GM12878 (cell line): ENCODE measurements at regions not wholly inside any gene's neighbourhood (a gene's known extent, or its start where the extent isn't known, plus 50 kb on each side); places are given as distances from the start of the nearest gene placed in this dataset.

Experiments used
- ATAC-seq: fragments of 200-7000 bp; cut with Tn5 transposase; 3 replicates; pipeline ENCODE4 v1.9.1; 2020; ENCODE audit warnings: mild to moderate bottlenecking, moderate library complexity
- BruUV-seq: library from RNA; stranded (reverse); fragments of 400-500 nt; replicated peaks from 2 replicates; lab custom pipeline; 2021; lab: Mats Ljungman, UMichigan
- CTCF ChIA-PET: fragments of 300-600 bp; sonication (Branson Sonifier 250); formaldehyde crosslinking; extraction: SDS; loops from one replicate; lab custom pipeline; 2021; ENCODE audit warnings: inconsistent platforms; lab: Yijun Ruan, JAX
- POLR2A ChIA-PET: fragments of 350-600 bp; formaldehyde crosslinking; extraction: SDS; loops from one replicate; lab custom pipeline; 2021; ENCODE audit warnings: inconsistent platforms; lab: Charles Lee
- RAD21 ChIA-PET: fragments of 300-600 bp; sonication (Branson Sonifier 250); formaldehyde crosslinking; loops from one replicate; lab custom pipeline; 2023; ENCODE audit warnings: antibody characterized with exemption; ENCODE audit not compliant: unreplicated experiment; lab: Charles Lee
- SMC1A ChIA-PET: fragments of 300-600 bp; sonication (Branson Sonifier 250); formaldehyde crosslinking; loops from one replicate; lab custom pipeline; 2023; ENCODE audit not compliant: unreplicated experiment, uncharacterized antibody; lab: Charles Lee
- DNase-seq: peaks from one replicate; pipeline ENCODE4 v3.0.0-alpha.2; 2011; ENCODE audit warnings: low read depth, low spot score
- FAIRE-seq: peaks from 3 replicates; lab custom pipeline; 2011; peaks lifted over from hg19 to GRCh38; lab: Jason Lieb, UNC
- H2AFZ ChIP-seq: 2 replicates; pipeline ENCODE4 v1.6.0; 2011; ENCODE audit warnings: low read depth, low read length, control low read depth; ENCODE audit not compliant: control insufficient read depth
- H3K27ac ChIP-seq: 2 replicates; pipeline ENCODE4 v1.5.1; 2011; ENCODE audit warnings: control low read depth; ENCODE audit not compliant: control insufficient read depth, insufficient read depth
- H3K27me3 ChIP-seq, 2 experiments: replicated peaks in 1 of 2; 2 replicates each; pipeline versions ENCODE4 v1.6.0 to v1.6.1; 2011; ENCODE audit warnings: low read length in 1 of 2; ENCODE audit not compliant: control insufficient read depth in 2 of 2, insufficient read depth in 2 of 2
- H3K36me3 ChIP-seq, 2 experiments: 2 replicates each; pipeline ENCODE4 v1.5.1; 2011; ENCODE audit warnings: low read length in 1 of 2; ENCODE audit not compliant: control insufficient read depth in 2 of 2, insufficient read depth in 2 of 2
- H3K4me1 ChIP-seq: 2 replicates; pipeline ENCODE4 v1.6.1; 2011; ENCODE audit warnings: mild to moderate bottlenecking, low read length, moderate library complexity, mixed read lengths; ENCODE audit not compliant: control insufficient read depth, insufficient read depth
- H3K4me2 ChIP-seq: 2 replicates; pipeline ENCODE4 v1.6.0; 2011; ENCODE audit warnings: control low read depth; ENCODE audit not compliant: control insufficient read depth, insufficient read depth
- H3K4me3 ChIP-seq: fragments of 200-600 bp; sonication (generic); 2 replicates; pipeline ENCODE4 v1.5.1; 2016
- H3K79me2 ChIP-seq: 2 replicates; pipeline ENCODE4 v1.6.0; 2011; ENCODE audit warnings: low read length; ENCODE audit not compliant: control insufficient read depth, insufficient read depth
- H3K9ac ChIP-seq: 2 replicates; pipeline ENCODE4 v1.8.0; 2011; ENCODE audit warnings: low read length, control low read depth, mixed read lengths; ENCODE audit not compliant: control insufficient read depth, insufficient read depth
- H3K9me3 ChIP-seq: replicated peaks from 3 replicates; pipeline ENCODE4 v1.5.1; 2011; ENCODE audit warnings: mild to moderate bottlenecking, low read length; ENCODE audit not compliant: control insufficient read depth, insufficient read depth
- H4K20me1 ChIP-seq: 2 replicates; pipeline ENCODE4 v1.6.0; 2011; ENCODE audit not compliant: control insufficient read depth, insufficient read depth
- BACH1 ChIP-seq: fragments of 450-650 bp; IDR thresholded peaks from 2 replicates; pipeline ENCODE4 v1.6.1; 2017; ENCODE audit warnings: mild to moderate bottlenecking, borderline replicate concordance
- CHD4 ChIP-seq: fragments of 200-600 bp; sonication (generic); IDR thresholded peaks from 2 replicates; pipeline ENCODE4 v1.6.1; 2016; ENCODE audit warnings: mild to moderate bottlenecking
- DPF2 ChIP-seq: fragments of 450-650 bp; IDR thresholded peaks from 2 replicates; pipeline ENCODE4 v1.6.1; 2017; ENCODE audit warnings: mild to moderate bottlenecking
- EP300 ChIP-seq, 2 experiments: fragments of 150-350 bp in 1 of 2; IDR thresholded peaks; 2 replicates each; pipeline ENCODE4 v1.6.1; 2011 to 2012; ENCODE audit warnings: low read depth in 2 of 2, low read length in 2 of 2, borderline replicate concordance in 1 of 2, improper control_type of control experiment in 1 of 2, inconsistent platforms in 1 of 2; ENCODE audit not compliant: control insufficient read depth in 1 of 2
- IKZF2 ChIP-seq, 2 experiments: fragments of 450-650 bp; IDR thresholded peaks; 2 replicates each; pipeline ENCODE4 v1.6.1; 2017; ENCODE audit warnings: mild to moderate bottlenecking in 2 of 2, moderate library complexity in 2 of 2
- KAT2A ChIP-seq: conservative IDR thresholded peaks from 2 replicates; pipeline ENCODE4 v1.6.1; 2011; ENCODE audit warnings: low read depth, low read length; ENCODE audit not compliant: control insufficient read depth
- MEF2A ChIP-seq: IDR thresholded peaks from 2 replicates; pipeline ENCODE4 v1.6.1; 2011; ENCODE audit warnings: low read depth, mild to moderate bottlenecking, low read length, moderate library complexity; ENCODE audit not compliant: insufficient read depth
- SIX5 ChIP-seq: IDR thresholded peaks from 2 replicates; pipeline ENCODE4 v1.6.1; 2011; ENCODE audit warnings: mild to moderate bottlenecking, low read depth, low read length, moderate library complexity; ENCODE audit not compliant: severe bottlenecking
- SMARCA5 ChIP-seq: fragments of 450-650 bp; IDR thresholded peaks from 2 replicates; pipeline ENCODE4 v1.6.1; 2017; ENCODE audit warnings: mild to moderate bottlenecking
- SRF ChIP-seq, 2 experiments: IDR thresholded peaks; 2 replicates each; pipeline ENCODE4 v1.6.1; 2011; ENCODE audit warnings: low read depth in 2 of 2, low read length in 2 of 2, mild to moderate bottlenecking in 1 of 2, moderate library complexity in 1 of 2
- STAT1 ChIP-seq: fragments of 450-650 bp; conservative IDR thresholded peaks from 2 replicates; pipeline ENCODE4 v1.6.1; 2014; ENCODE audit warnings: antibody characterized with exemption, mild to moderate bottlenecking
- YBX1 ChIP-seq: fragments of 450-650 bp; IDR thresholded peaks from 2 replicates; pipeline ENCODE4 v1.6.1; 2016; ENCODE audit warnings: antibody characterized with exemption
- ZNF217 ChIP-seq: fragments of 450-650 bp; IDR thresholded peaks from 2 replicates; pipeline ENCODE4 v1.6.1; 2017; ENCODE audit warnings: antibody characterized with exemption, mild to moderate bottlenecking
- in situ Hi-C: fragments of 300-500 bp; cut with MboI; formaldehyde crosslinking; loops from 9 replicates; pipeline ENCODE4 v1.14.3; 2018; ENCODE audit warnings: mixed read lengths
- intact Hi-C: fragments of 100-400 bp; cut with micrococcal nuclease; formaldehyde crosslinking; loops from one replicate; pipeline ENCODE4 v1.14.2; 2022; ENCODE audit not compliant: unreplicated experiment
- TF ChIP-seq, protein P1 (sequence below): IDR thresholded peaks from 2 replicates; pipeline ENCODE4 v1.6.1; 2011; ENCODE audit warnings: mild to moderate bottlenecking, low read depth, low read length, moderate library complexity; ENCODE audit not compliant: insufficient replicate concordance
- TF ChIP-seq, protein P2 (sequence below): fragments of 450-650 bp; IDR thresholded peaks from 2 replicates; pipeline ENCODE4 v1.6.1; 2017; ENCODE audit warnings: mild to moderate bottlenecking, low read depth, inconsistent platforms; ENCODE audit not compliant: poor library complexity, severe bottlenecking
- TF ChIP-seq, protein P3 (sequence below): fragments of 450-650 bp; IDR thresholded peaks from 2 replicates; pipeline ENCODE4 v1.6.1; 2017; ENCODE audit warnings: mild to moderate bottlenecking, moderate library complexity

DNA sequence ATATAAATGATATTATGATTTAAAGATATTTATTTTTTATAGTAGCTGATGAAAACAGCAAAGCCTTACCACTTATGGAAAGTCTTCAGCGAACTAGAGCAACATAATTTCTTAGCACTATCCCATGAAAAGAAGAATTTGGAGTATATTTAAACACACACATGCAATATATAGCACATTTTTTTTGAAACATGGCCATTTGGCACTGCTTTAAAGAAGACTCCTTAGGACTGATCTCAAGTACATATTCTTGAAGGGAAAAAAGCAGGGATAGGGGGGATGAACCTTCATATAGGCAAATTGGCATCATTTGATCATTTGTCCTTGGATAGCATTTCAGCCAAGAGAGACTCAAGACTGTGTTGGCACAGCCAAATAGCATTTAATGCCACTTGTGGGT lies 193.3 kb downstream of the ANKRD50 start (continued):
- TF ChIP-seq, protein P1, sequence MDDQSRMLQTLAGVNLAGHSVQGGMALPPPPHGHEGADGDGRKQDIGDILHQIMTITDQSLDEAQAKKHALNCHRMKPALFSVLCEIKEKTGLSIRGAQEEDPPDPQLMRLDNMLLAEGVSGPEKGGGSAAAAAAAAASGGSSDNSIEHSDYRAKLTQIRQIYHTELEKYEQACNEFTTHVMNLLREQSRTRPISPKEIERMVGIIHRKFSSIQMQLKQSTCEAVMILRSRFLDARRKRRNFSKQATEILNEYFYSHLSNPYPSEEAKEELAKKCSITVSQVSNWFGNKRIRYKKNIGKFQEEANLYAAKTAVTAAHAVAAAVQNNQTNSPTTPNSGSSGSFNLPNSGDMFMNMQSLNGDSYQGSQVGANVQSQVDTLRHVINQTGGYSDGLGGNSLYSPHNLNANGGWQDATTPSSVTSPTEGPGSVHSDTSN: no peak
- no peak for TF ChIP-seq IKZF2 (IDR thresholded peaks at IDR 0.05)

DNA sequence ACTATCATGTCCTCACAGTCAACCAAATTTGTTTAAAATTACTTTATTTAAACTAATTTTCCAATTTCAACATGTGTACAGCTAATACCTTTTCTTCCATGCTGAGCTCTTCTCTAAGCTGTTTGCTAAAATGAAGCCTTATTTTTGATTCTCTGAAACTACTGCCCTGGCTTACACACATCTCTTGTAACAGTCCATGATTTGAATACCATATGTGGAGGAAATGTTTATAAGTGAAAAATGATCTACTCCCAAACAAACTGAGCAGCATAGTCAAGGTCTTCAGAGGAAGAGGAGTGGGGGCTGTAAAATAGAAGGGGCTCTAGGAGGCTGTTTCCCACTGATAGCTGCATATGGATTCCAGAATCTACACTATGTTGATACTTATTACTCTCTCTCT lies 188.7 kb downstream of the ANKRD50 start:
- H4K20me1 ChIP-seq: no peaks in the 10 kb centered on the region
- intact Hi-C loops: no loop called here
- TF ChIP-seq EP300 (IDR thresholded peaks at IDR 0.05; ENCODE audit: borderline replicate concordance in 1 of 2, control insufficient read depth in 1 of 2, low read depth in 2 of 2, low read length in 2 of 2) (no peak), BACH1 (no peak), SIX5 (no peak), MEF2A (no peak), SMARCA5 (no peak), CHD4 (no peak), DPF2 (no peak), ZNF217 (no peak), YBX1 (no peak), SRF (IDR thresholded peaks at IDR 0.05; ENCODE audit: low read depth in 2 of 2, low read length in 2 of 2) (no peak), STAT1 (no peak), KAT2A (no peak)
- TF ChIP-seq, protein P2, sequence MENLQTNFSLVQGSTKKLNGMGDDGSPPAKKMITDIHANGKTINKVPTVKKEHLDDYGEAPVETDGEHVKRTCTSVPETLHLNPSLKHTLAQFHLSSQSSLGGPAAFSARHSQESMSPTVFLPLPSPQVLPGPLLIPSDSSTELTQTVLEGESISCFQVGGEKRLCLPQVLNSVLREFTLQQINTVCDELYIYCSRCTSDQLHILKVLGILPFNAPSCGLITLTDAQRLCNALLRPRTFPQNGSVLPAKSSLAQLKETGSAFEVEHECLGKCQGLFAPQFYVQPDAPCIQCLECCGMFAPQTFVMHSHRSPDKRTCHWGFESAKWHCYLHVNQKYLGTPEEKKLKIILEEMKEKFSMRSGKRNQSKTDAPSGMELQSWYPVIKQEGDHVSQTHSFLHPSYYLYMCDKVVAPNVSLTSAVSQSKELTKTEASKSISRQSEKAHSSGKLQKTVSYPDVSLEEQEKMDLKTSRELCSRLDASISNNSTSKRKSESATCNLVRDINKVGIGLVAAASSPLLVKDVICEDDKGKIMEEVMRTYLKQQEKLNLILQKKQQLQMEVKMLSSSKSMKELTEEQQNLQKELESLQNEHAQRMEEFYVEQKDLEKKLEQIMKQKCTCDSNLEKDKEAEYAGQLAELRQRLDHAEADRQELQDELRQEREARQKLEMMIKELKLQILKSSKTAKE: no peak
- TF ChIP-seq, protein P3, sequence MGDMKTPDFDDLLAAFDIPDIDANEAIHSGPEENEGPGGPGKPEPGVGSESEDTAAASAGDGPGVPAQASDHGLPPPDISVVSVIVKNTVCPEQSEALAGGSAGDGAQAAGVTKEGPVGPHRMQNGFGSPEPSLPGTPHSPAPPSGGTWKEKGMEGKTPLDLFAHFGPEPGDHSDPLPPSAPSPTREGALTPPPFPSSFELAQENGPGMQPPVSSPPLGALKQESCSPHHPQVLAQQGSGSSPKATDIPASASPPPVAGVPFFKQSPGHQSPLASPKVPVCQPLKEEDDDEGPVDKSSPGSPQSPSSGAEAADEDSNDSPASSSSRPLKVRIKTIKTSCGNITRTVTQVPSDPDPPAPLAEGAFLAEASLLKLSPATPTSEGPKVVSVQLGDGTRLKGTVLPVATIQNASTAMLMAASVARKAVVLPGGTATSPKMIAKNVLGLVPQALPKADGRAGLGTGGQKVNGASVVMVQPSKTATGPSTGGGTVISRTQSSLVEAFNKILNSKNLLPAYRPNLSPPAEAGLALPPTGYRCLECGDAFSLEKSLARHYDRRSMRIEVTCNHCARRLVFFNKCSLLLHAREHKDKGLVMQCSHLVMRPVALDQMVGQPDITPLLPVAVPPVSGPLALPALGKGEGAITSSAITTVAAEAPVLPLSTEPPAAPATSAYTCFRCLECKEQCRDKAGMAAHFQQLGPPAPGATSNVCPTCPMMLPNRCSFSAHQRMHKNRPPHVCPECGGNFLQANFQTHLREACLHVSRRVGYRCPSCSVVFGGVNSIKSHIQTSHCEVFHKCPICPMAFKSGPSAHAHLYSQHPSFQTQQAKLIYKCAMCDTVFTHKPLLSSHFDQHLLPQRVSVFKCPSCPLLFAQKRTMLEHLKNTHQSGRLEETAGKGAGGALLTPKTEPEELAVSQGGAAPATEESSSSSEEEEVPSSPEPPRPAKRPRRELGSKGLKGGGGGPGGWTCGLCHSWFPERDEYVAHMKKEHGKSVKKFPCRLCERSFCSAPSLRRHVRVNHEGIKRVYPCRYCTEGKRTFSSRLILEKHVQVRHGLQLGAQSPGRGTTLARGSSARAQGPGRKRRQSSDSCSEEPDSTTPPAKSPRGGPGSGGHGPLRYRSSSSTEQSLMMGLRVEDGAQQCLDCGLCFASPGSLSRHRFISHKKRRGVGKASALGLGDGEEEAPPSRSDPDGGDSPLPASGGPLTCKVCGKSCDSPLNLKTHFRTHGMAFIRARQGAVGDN: no peak
- TF ChIP-seq, all 136 proteins: peak for 0
- BruUV-seq: no TSS peak
- H3K4me3 ChIP-seq: no peak overlapping the region
- no peaks in the 10 kb centered on the region for H3K27me3 ChIP-seq
- H3K4me1 ChIP-seq: no peaks in the 10 kb centered on the region
- H3K79me2 ChIP-seq: no peaks in the 10 kb centered on the region
- H3K9me3 ChIP-seq: no peaks in the 10 kb centered on the region
- ATAC-seq: no peak
- no peak overlapping the region for H3K9ac ChIP-seq
- POLR2A ChIA-PET: no interaction called here
- no peak for DNase-seq
- FAIRE-seq: no peak
- SMC1A ChIA-PET: no interaction called here
- H3K36me3 ChIP-seq: no peaks in the 10 kb centered on the region
- no peak overlapping the region for H2AFZ ChIP-seq
- no peak overlapping the region for H3K27ac ChIP-seq
- in situ Hi-C loops: no loop called here
- CTCF ChIA-PET: interaction anchor here (0.8 kb wide), 1 partner anchor 9 kb away, joined by 3 read pairs; no protein-coding TSS in a partner anchor
- RAD21 ChIA-PET: interaction anchor here (0.7 kb wide), 1 partner anchor 16 kb away, joined by 3 read pairs; no protein-coding TSS in a partner anchor
- no peak overlapping the region for H3K4me2 ChIP-seq
